Astrocyte (in vitro differentiated cells and primary cell): ENCODE measurements at regions not wholly inside any gene's neighbourhood (a gene's known extent, or its start where the extent isn't known, plus 50 kb on each side); places are given as distances from the start of the nearest gene placed in this dataset.

Source experiments
- DNase-seq: peaks from one replicate; pipeline ENCODE4 v3.0.0-alpha.2; 2010; ENCODE audit warnings: low read depth
- FAIRE-seq: peaks from 2 replicates; lab custom pipeline; 2011; peaks lifted over from hg19 to GRCh38; lab: Jason Lieb, UNC
- H2AFZ ChIP-seq: 2 replicates; pipeline ENCODE4 v1.6.0; 2012; ENCODE audit warnings: low read depth, low read length, inconsistent platforms
- H3K27ac ChIP-seq: 2 replicates; pipeline ENCODE4 v1.5.1; 2011; ENCODE audit warnings: low read depth, low read length, inconsistent platforms
- H3K27me3 ChIP-seq: 2 replicates; pipeline ENCODE4 v1.6.0; 2011; ENCODE audit warnings: low read length, inconsistent platforms; ENCODE audit not compliant: insufficient read depth
- H3K36me3 ChIP-seq: 2 replicates; pipeline ENCODE4 v1.5.1; 2011; ENCODE audit warnings: low read length, inconsistent platforms; ENCODE audit not compliant: insufficient read depth
- H3K4me1 ChIP-seq: 2 replicates; pipeline ENCODE4 v1.5.1; 2011; ENCODE audit warnings: low read length, inconsistent platforms; ENCODE audit not compliant: insufficient read depth
- H3K4me2 ChIP-seq: 2 replicates; pipeline ENCODE4 v1.6.0; 2012; ENCODE audit warnings: low read length, inconsistent platforms
- H3K4me3 ChIP-seq: 2 replicates; pipeline ENCODE4 v1.5.1; 2011; ENCODE audit warnings: low read depth, mild to moderate bottlenecking, low read length, inconsistent platforms; ENCODE audit not compliant: insufficient read depth
- H3K79me2 ChIP-seq: 2 replicates; pipeline ENCODE4 v1.6.0; 2012; ENCODE audit warnings: mild to moderate bottlenecking, low read length, inconsistent platforms; ENCODE audit not compliant: insufficient read depth
- H3K9ac ChIP-seq: 2 replicates; pipeline ENCODE4 v1.6.0; 2012; ENCODE audit warnings: mild to moderate bottlenecking, low read length, inconsistent platforms
- H3K9me3 ChIP-seq: 2 replicates; pipeline ENCODE4 v1.5.1; 2012; ENCODE audit warnings: low read depth, mild to moderate bottlenecking, low read length, inconsistent platforms; ENCODE audit not compliant: insufficient read depth
- H4K20me1 ChIP-seq: 2 replicates; pipeline ENCODE4 v1.6.0; 2012; ENCODE audit warnings: low read length, inconsistent platforms; ENCODE audit not compliant: insufficient read depth
- H3K27ac Mint-ChIP-seq: one replicate; pipeline ENCODE4 v1.8.0; 2021; ENCODE audit warnings: mild to moderate bottlenecking, mixed read lengths; ENCODE audit not compliant: unreplicated experiment
- H3K27me3 Mint-ChIP-seq: one replicate; pipeline ENCODE4 v1.8.0; 2021; ENCODE audit warnings: low read depth, mixed read lengths; ENCODE audit not compliant: unreplicated experiment
- H3K36me3 Mint-ChIP-seq: one replicate; pipeline ENCODE4 v1.8.0; 2021; ENCODE audit warnings: low read depth, mixed read lengths; ENCODE audit not compliant: unreplicated experiment
- H3K4me1 Mint-ChIP-seq: one replicate; pipeline ENCODE4 v1.8.0; 2021; ENCODE audit warnings: low read depth, mixed read lengths; ENCODE audit not compliant: unreplicated experiment
- H3K4me3 Mint-ChIP-seq: one replicate; pipeline ENCODE4 v1.8.0; 2021; ENCODE audit warnings: mild to moderate bottlenecking, moderate library complexity, mixed read lengths; ENCODE audit not compliant: unreplicated experiment
- H3K9me3 Mint-ChIP-seq: one replicate; pipeline ENCODE4 v1.8.0; 2021; ENCODE audit warnings: mild to moderate bottlenecking, mixed read lengths; ENCODE audit not compliant: unreplicated experiment
- CTCF ChIP-seq: IDR thresholded peaks from 2 replicates; pipeline ENCODE4 v1.5.1; 2011; ENCODE audit warnings: low read depth, mild to moderate bottlenecking, inconsistent platforms, low read length, moderate library complexity; ENCODE audit not compliant: insufficient read depth
- EZH2 ChIP-seq: IDR thresholded peaks from 2 replicates; pipeline ENCODE4 v1.6.1; 2012; ENCODE audit warnings: mild to moderate bottlenecking, low read length, inconsistent platforms; ENCODE audit not compliant: insufficient read depth

DNA sequence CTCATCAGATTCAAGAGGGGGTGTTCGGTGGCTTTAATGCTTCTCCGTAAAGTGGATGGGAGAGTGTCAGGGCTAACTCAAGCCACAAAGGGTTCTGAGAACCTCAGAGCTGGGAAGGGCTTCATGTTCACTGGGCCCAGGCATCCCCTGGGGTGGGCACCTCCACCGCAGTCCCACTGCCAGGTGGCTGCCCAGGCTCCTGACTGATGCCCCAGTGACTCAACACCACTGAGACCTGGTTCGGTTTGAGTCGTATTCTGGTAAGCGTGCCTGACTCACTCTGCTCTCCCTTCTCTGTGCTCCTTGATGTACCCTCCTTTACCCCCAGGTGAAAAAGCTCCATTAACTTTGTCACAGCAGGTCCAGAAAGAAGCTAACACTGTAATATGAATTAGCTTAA is 304.6 kb downstream of the RPLP1 start:
- Histone ChIP-seq H3K27me3 (no peaks in the 10 kb centered on the region), H3K36me3 (no peaks in the 10 kb centered on the region), H4K20me1 (no peaks in the 10 kb centered on the region), H3K4me1 (peaks cover 47% of the 10 kb centered on the region), H3K4me3 (no peak overlapping the region), H2AFZ (no peak overlapping the region), H3K9ac (no peak overlapping the region), H3K9me3 (no peaks in the 10 kb centered on the region), H3K79me2 (no peaks in the 10 kb centered on the region), H3K4me2 (no peak overlapping the region), H3K27ac (no peak overlapping the region)
- FAIRE-seq = no peak
- DNase-seq = peak; percentile 34
- H3K36me3 Mint-ChIP-seq = peaks cover 5% of the 10 kb centered on the region
- H3K9me3 Mint-ChIP-seq = peaks cover 6% of the 10 kb centered on the region
- H3K27ac Mint-ChIP-seq = peak overlapping the region; percentile 20
- H3K4me3 Mint-ChIP-seq = no peak overlapping the region
- TF ChIP-seq CTCF (no peak), EZH2 (no peak)
- peaks cover 50% of the 10 kb centered on the region for H3K4me1 Mint-ChIP-seq
- H3K27me3 Mint-ChIP-seq = peaks cover 18% of the 10 kb centered on the region

DNA sequence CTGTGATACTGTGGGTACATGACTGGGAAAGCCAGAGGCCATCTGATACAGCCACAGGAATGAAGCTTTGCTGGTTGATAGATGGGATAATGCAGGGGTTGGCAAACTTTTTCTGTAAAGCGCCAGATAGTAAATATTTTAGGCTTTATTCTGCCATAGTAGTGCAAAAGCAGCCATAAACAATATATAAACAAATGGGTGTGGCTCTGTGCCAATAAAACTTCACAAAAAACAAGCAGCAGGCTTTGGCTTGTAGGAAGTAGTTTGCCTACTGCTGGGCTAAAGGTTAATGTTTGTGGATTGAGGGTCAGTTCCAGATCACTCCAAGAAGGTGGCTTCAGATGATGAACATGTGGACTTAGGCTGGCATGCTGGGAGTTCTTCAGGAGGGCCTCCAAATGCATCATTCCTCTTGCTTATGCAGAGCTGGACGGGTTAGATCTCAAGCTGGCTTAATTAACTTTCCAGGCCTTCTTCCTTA is 305.7 kb downstream of the RPLP1 start:
- FAIRE-seq = no peak

More for the DNA sequence above, 305.7 kb downstream of the RPLP1 start:
- Histone ChIP-seq H3K9me3 (no peaks in the 10 kb centered on the region), H4K20me1 (no peaks in the 10 kb centered on the region), H3K27me3 (no peaks in the 10 kb centered on the region), H3K4me1 (peaks cover 47% of the 10 kb centered on the region), H3K27ac (peak overlapping the region; percentile 30), H3K36me3 (no peaks in the 10 kb centered on the region), H2AFZ (no peak overlapping the region), H3K79me2 (no peaks in the 10 kb centered on the region), H3K9ac (no peak overlapping the region), H3K4me2 (peak overlapping the region; percentile 44), H3K4me3 (no peak overlapping the region)
- Mint-ChIP-seq H3K4me1 (peaks cover 50% of the 10 kb centered on the region), H3K36me3 (peaks cover 5% of the 10 kb centered on the region), H3K9me3 (peaks cover 6% of the 10 kb centered on the region), H3K27me3 (peaks cover 19% of the 10 kb centered on the region), H3K27ac (no peak overlapping the region), H3K4me3 (no peak overlapping the region)
- no peak for TF ChIP-seq EZH2
- no peak for TF ChIP-seq CTCF
- peak; percentile 67 for DNase-seq
